SJSA1 (cell line): ENCODE measurements at regions not wholly inside any gene's neighbourhood (a gene's known extent, or its start where the extent isn't known, plus 50 kb on each side); places are given as distances from the start of the nearest gene placed in this dataset.
"Not testable (repeated sequence)": the region's sequence is repeated elsewhere in the genome, so short reads cannot be mapped to it uniquely, and the experiment has no call there.

ENCODE experiments used
- DNase-seq, 2 experiments: peaks; one replicate each; pipeline ENCODE4 v3.0.0-alpha.2; 2015 to 2020; ENCODE audit warnings: low spot score in 2 of 2, low read depth in 1 of 2
- H3K27ac ChIP-seq: fragments of 250-450 bp; sonication (Bioruptor Pico); 2 replicates; pipeline ENCODE4 v1.5.1; 2020; ENCODE audit warnings: mild to moderate bottlenecking, moderate library complexity
- H3K27me3 ChIP-seq: fragments of 250-450 bp; sonication (Bioruptor Pico); replicated peaks from 2 replicates; pipeline ENCODE4 v1.5.1; 2020; ENCODE audit warnings: mild to moderate bottlenecking, moderate library complexity
- H3K36me3 ChIP-seq: fragments of 250-450 bp; sonication (Bioruptor Pico); 2 replicates; pipeline ENCODE4 v1.5.1; 2020; ENCODE audit warnings: mild to moderate bottlenecking
- H3K4me1 ChIP-seq: fragments of 250-450 bp; sonication (Bioruptor Pico); replicated peaks from 2 replicates; pipeline ENCODE4 v1.6.1; 2021; ENCODE audit warnings: mild to moderate bottlenecking
- H3K4me3 ChIP-seq: fragments of 250-450 bp; sonication (Bioruptor Pico); 2 replicates; pipeline ENCODE4 v1.5.1; 2020; ENCODE audit warnings: mild to moderate bottlenecking
- H3K9me3 ChIP-seq: fragments of 250-450 bp; sonication (Bioruptor Pico); replicated peaks from 2 replicates; pipeline ENCODE4 v1.5.1; 2020; ENCODE audit warnings: mild to moderate bottlenecking

- H3K36me3 ChIP-seq: no peaks in the 10 kb centered on the region
- H3K27ac ChIP-seq: no peak overlapping the region
- no peak overlapping the region for H3K4me3 ChIP-seq
- H3K4me1 ChIP-seq: no peaks in the 10 kb centered on the region
- H3K27me3 ChIP-seq: no peaks in the 10 kb centered on the region
- DNase-seq: no peak
- no peaks in the 10 kb centered on the region for H3K9me3 ChIP-seq
Observed at GRCh38 chr6:77124604-77125003, 338.7 kb downstream of the HTR1B start.

GRCh38 chr6:77123527-77123926 is 339.8 kb downstream of the HTR1B start:
- Histone ChIP-seq H3K27me3 (no peaks in the 10 kb centered on the region), H3K9me3 (no peaks in the 10 kb centered on the region), H3K4me1 (no peaks in the 10 kb centered on the region), H3K4me3 (no peak overlapping the region), H3K36me3 (no peaks in the 10 kb centered on the region), H3K27ac (no peak overlapping the region)
- no peak for DNase-seq

- no peaks in the 10 kb centered on the region for H3K4me1 ChIP-seq
- H3K27ac ChIP-seq: no peak overlapping the region
- no peaks in the 10 kb centered on the region for H3K9me3 ChIP-seq
- no peaks in the 10 kb centered on the region for H3K27me3 ChIP-seq
- DNase-seq: no peak
- no peak overlapping the region for H3K4me3 ChIP-seq
- H3K36me3 ChIP-seq: no peaks in the 10 kb centered on the region
Observed at GRCh38 chr6:77106992-77107391, 356.3 kb downstream of the HTR1B start.

GRCh38 chr6:77105091-77105490 is 358.2 kb downstream of the HTR1B start:
- Histone ChIP-seq H3K27me3 (no peaks in the 10 kb centered on the region), H3K4me1 (no peaks in the 10 kb centered on the region), H3K27ac (no peak overlapping the region), H3K9me3 (no peaks in the 10 kb centered on the region), H3K4me3 (no peak overlapping the region), H3K36me3 (no peaks in the 10 kb centered on the region)
- DNase-seq: no peak

- Histone ChIP-seq H3K4me3 (no peak overlapping the region), H3K4me1 (no peaks in the 10 kb centered on the region), H3K9me3 (no peaks in the 10 kb centered on the region), H3K27ac (no peak overlapping the region), H3K27me3 (no peaks in the 10 kb centered on the region), H3K36me3 (no peaks in the 10 kb centered on the region)
- DNase-seq: no peak
Observed at GRCh38 chr6:77097940-77098339, 365.4 kb downstream of the HTR1B start.

- Histone ChIP-seq H3K27me3 (no peaks in the 10 kb centered on the region), H3K4me1 (no peaks in the 10 kb centered on the region), H3K4me3 (no peak overlapping the region), H3K9me3 (no peaks in the 10 kb centered on the region), H3K27ac (no peak overlapping the region), H3K36me3 (no peaks in the 10 kb centered on the region)
- DNase-seq: no peak
Observed at GRCh38 chr6:77095936-77096627, 367.2 kb downstream of the HTR1B start.

GRCh38 chr6:77094821-77095220 is 368.5 kb downstream of the HTR1B start:
- Histone ChIP-seq H3K36me3 (no peaks in the 10 kb centered on the region), H3K27ac (no peak overlapping the region)
- DNase-seq: no peak

GRCh38 chr6:77092971-77093370 is 370.3 kb downstream of the HTR1B start:
- no peaks in the 10 kb centered on the region for H3K36me3 ChIP-seq
- no peaks in the 10 kb centered on the region for H3K4me1 ChIP-seq
- no peak overlapping the region for H3K27ac ChIP-seq
- H3K27me3 ChIP-seq: no peaks in the 10 kb centered on the region
- DNase-seq: no peak
- H3K9me3 ChIP-seq: no peaks in the 10 kb centered on the region
- H3K4me3 ChIP-seq: no peak overlapping the region

More at GRCh38 chr6:77094821-77095220, 368.5 kb downstream of the HTR1B start:
- Histone ChIP-seq H3K4me3 (no peak overlapping the region), H3K27me3 (no peaks in the 10 kb centered on the region), H3K9me3 (no peaks in the 10 kb centered on the region), H3K4me1 (no peaks in the 10 kb centered on the region)

GRCh38 chr6:77089776-77090175 is 373.5 kb downstream of the HTR1B start:
- H3K36me3 ChIP-seq: no peaks in the 10 kb centered on the region
- H3K4me1 ChIP-seq: no peaks in the 10 kb centered on the region
- no peak for DNase-seq
- H3K9me3 ChIP-seq: no peaks in the 10 kb centered on the region
- H3K4me3 ChIP-seq: no peak overlapping the region
- H3K27ac ChIP-seq: no peak overlapping the region
- no peaks in the 10 kb centered on the region for H3K27me3 ChIP-seq

- not testable (repeated sequence) for H3K4me3 ChIP-seq, H3K27ac ChIP-seq
Observed at GRCh38 chr6:77087794-77088318, 375.4 kb downstream of the HTR1B start.

GRCh38 chr6:77074037-77074713 is 389.1 kb downstream of the HTR1B start:
- Histone ChIP-seq H3K36me3 (no peaks in the 10 kb centered on the region), H3K9me3 (no peaks in the 10 kb centered on the region), H3K27me3 (no peaks in the 10 kb centered on the region), H3K4me3 (no peak overlapping the region), H3K4me1 (no peaks in the 10 kb centered on the region), H3K27ac (no peak overlapping the region)
- DNase-seq: no peak

More at GRCh38 chr6:77087794-77088318, 375.4 kb downstream of the HTR1B start:
- not testable (repeated sequence) for H3K27me3 ChIP-seq, H3K9me3 ChIP-seq, DNase-seq, H3K36me3 ChIP-seq, H3K4me1 ChIP-seq

GRCh38 chr6:77073410-77073760 is 389.9 kb downstream of the HTR1B start:
- no peaks in the 10 kb centered on the region for H3K9me3 ChIP-seq
- H3K27me3 ChIP-seq: no peaks in the 10 kb centered on the region
- no peak for DNase-seq
- H3K36me3 ChIP-seq: no peaks in the 10 kb centered on the region
- H3K27ac ChIP-seq: no peak overlapping the region
- no peak overlapping the region for H3K4me3 ChIP-seq
- H3K4me1 ChIP-seq: no peaks in the 10 kb centered on the region

- Histone ChIP-seq H3K27ac (no peak overlapping the region), H3K4me1 (no peaks in the 10 kb centered on the region), H3K36me3 (no peaks in the 10 kb centered on the region), H3K9me3 (no peaks in the 10 kb centered on the region), H3K4me3 (no peak overlapping the region), H3K27me3 (no peaks in the 10 kb centered on the region)
- no peak for DNase-seq
Observed at GRCh38 chr6:77072694-77073409, 390.4 kb downstream of the HTR1B start.

- no peaks in the 10 kb centered on the region for H3K27me3 ChIP-seq
- DNase-seq: no peak
- no peaks in the 10 kb centered on the region for H3K9me3 ChIP-seq
- H3K4me3 ChIP-seq: no peak overlapping the region
- no peaks in the 10 kb centered on the region for H3K4me1 ChIP-seq
- H3K27ac ChIP-seq: no peak overlapping the region
- H3K36me3 ChIP-seq: no peaks in the 10 kb centered on the region
Observed at GRCh38 chr6:77063494-77063893, 399.8 kb downstream of the HTR1B start.
